GM19397 (cell line): ENCODE measurements at regions not wholly inside any gene's neighbourhood (a gene's known extent, or its start where the extent isn't known, plus 50 kb on each side); places are given as distances from the start of the nearest gene placed in this dataset.

Experiments used
- ATAC-seq: cut with Tn5 transposase; IDR thresholded peaks from one replicate; pipeline ENCODE4 v1.9.1; 2021; ENCODE audit warnings: mild to moderate bottlenecking, moderate library complexity; ENCODE audit not compliant: unreplicated experiment

DNA sequence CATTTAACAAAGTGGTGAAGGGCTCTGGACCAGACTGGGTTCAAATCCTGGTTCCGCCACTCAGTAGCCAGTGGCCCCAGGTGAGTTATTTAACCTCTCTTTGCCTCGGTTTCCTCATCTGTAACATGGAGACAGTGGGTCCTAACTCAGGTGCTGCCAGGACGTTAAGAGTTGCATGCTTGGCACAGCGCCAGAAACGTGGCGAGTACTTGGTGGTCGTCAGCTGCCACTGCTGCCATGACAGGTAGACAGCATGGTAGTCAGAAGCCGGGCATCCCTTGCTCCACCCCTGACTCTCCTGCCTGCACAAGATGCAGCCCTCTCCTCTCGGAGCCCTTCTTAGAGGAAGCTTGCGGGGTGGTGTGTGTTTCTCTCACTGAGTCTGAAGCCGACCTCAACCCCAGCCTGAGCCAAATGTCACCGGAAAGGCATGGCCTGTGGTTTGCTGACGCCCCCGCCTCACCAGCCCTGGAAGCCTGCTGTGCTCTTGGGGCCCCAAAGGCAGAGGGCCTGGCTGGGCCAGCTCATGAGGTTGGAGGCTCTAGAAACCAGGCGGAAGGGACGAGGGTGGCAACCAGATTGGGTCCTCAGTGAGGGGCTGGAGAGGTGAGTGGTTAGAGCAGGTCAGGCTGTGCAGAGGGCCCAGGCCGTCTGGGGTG, 160.8 kb upstream of the TLE3 start:
- no peak for ATAC-seq

DNA sequence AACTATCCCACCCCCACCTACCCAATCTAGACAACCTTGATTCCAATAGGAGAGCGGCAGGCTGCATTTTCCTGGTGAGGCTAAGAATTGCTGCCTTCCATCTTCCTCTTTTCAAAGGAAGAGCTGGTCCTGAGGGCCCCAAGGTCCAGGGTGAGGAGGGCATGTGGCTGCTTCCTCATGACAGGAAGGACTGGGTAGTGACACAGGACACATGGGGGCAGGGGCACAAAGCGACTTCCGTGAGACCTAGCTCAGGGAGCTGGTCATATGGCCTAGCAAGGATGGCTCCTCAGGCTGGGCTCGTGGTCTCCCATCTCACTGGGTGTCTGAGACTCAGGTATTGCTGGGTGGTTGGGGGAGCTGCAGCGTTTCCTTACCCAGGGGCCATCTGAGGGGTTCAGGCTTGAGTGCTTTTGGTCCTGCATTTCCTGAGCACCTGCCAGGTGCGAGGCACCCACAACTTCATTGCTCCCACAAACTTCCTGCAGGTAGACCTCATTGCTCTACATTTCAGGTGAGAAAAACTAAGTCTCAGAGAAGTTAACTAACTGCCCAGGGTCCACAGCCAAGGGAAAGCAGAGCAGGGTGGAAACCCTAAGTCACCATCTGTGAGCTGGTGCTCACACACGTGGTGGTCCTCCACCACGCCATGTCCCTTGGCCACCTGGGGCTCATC, 160.0 kb upstream of the TLE3 start:
- ATAC-seq: no peak

DNA sequence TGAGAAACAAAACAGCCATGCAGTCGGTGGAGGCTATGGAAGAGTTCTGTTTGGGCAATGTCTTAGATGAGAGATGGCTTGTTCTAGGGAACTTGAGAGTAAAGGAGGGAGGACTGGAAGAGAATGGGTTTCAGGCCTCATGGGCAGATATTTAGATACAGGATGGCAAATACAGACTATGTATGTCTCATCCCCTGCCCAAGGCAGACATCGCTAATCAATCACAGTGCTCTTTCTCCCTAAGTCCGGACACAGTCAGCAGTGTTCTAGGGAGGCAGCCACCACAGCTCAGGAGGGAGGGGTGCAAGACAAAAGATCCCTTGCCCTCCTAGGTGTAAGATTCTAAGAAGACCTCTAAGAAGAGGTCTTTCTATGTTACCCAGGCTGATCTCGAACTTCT, 159.3 kb upstream of the TLE3 start:
- ATAC-seq: no peak

DNA sequence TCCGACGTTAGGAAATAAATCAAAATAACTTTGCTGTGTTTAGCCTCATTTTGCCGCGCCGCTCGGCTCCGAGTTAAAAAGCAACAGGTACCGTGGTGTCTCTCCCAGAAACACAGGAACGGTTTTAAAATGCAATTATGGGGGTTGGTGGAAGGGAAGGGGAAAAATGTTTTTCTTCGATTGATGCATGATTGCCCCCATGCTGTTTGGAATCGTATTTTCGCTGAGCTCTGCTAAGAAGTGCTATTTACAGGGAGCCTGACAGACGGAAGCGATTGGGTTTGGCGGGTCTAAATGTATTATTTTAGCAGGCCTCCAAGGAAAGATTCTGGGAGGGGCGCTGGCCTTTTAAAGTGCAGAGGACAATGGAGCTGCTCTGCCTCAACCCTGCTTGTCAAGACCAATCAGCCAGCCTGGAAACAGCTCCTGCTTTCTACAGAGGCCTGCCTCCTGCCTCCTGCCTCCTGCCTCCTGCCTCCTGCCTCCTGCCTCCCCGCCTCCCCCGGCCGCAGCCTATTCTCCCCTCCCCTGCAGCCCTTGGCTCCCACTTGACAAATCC, 156.7 kb upstream of the TLE3 start:
- ATAC-seq: no peak

DNA sequence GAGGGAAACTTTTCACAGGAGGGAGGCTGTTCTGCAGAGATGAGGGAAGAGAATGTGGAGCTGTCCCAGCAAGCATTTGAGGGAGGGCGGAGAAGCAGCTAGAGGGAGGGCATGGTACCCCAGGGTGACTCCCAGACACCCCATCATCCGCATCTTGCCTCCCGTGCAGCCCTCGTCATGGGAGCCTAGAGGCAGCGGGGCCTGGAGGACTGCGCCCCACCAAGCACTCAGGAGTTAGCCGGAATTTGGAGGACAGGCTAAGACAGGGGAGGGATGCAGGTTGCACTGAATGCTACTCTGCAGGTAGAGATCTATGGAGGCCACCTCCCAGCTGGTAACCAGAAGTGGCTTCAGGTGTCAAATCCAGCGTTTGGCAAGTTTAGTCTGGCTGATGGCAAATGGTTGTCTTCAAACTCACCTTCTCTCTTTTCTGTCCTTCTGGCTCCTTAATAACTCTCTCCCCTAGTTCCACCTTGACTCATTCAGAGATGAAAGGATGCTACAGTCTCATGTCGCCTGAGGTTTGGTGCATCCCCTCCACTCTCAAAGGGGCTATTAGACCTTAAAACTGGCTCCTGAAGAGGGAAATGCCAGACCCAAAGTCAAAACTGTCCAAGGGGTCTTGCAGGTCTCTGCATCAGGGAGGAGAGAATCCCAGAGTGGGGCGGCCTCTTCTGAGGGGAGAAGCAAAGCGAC, 155.9 kb upstream of the TLE3 start:
- ATAC-seq: no peak

DNA sequence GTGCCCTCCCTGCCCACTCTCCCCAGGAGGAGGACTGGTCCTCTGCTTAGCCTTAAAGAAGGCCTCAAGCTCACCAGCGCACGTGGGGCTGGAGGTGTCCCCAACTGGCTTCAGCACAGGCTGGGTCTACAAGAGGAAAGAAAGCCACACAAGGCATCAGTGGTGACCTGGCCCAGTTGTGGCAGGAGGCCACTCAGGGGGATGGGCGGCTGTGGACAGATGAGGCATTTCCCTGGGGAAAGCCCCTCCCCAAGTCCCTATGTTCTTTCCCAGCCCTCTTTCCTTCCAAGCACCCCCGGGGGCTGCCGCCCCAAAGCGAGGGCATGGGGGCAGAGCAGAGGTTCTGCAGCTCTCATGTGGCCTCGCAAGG, 155.2 kb upstream of the TLE3 start:
- no peak for ATAC-seq

DNA sequence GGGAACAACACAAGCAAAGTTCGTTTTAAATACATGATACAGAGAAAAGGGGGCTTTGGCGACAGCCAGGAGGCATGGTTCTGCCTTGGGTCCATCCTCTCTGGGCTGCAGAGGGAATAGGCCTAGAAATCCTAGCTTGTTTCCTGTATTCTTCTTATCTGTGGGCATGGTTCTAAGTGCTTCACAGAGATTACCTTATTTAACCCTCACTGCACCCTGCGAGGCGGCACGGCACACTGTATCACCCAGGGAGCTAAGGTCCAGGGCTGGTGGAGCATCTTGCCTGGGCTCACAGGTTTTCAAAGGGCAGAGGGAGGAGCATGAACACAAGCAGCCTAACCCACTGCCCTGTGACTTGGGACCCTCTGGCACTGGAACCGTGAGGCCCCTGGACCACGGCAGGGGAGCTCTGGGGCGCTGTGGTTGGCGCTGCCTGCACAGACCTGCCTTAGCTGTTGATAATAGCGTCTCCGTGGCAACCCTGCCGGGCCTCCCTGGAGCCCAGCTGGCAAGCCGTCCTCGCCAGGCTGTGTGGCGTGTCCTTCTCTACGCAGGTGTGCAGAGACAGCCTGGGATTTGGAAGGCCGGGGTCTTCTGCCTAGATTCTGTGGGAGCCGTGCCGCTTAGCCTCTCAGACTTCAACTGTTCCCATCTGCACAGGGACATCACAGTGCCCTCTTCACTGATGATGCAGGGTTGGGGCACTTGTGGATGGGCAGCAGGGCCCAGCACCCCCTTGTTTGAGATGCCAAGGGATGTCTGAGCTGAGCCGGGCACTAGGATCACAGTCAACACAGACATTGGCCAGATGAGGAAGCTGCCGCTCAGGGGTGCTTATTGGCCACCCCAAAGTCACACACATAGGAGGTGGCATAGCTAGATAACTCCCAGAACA, 154.6 kb upstream of the TLE3 start:
- no peak for ATAC-seq

DNA sequence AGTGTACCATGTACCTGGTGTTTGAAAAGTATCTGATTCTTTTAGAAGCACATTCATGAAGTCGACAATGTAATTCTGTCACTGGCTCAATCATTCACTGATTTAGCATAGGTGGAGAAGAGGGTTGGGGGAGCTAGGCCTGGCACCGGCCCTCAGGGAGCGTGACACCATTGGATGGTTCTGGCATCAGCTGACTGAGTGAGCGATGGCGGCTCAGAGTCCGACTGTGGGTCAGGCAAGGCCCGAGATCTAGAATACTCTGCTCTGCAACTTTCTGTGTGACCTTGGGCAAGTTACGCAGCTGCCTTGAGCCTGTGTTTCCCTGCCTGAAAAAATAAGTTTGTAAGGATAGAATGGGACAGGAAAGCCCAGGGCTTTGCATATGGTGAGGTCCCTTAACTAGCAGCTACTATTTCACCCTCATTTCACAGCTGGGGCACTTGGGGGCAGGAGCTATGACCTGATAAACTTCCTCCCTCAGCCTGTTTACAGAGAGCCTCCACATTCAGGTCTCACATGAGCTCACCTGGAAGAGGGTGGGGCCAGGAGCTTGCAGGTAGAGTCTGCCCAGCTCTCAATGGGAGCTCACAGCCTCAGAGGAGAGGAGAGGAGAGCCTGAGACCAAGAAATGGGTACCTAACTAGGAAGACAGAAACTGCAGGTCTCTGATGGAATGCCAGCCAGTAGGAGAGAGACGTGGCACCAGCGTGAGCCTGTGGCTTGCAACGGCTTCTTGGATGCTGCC, 153.7 kb upstream of the TLE3 start:
- no peak for ATAC-seq

DNA sequence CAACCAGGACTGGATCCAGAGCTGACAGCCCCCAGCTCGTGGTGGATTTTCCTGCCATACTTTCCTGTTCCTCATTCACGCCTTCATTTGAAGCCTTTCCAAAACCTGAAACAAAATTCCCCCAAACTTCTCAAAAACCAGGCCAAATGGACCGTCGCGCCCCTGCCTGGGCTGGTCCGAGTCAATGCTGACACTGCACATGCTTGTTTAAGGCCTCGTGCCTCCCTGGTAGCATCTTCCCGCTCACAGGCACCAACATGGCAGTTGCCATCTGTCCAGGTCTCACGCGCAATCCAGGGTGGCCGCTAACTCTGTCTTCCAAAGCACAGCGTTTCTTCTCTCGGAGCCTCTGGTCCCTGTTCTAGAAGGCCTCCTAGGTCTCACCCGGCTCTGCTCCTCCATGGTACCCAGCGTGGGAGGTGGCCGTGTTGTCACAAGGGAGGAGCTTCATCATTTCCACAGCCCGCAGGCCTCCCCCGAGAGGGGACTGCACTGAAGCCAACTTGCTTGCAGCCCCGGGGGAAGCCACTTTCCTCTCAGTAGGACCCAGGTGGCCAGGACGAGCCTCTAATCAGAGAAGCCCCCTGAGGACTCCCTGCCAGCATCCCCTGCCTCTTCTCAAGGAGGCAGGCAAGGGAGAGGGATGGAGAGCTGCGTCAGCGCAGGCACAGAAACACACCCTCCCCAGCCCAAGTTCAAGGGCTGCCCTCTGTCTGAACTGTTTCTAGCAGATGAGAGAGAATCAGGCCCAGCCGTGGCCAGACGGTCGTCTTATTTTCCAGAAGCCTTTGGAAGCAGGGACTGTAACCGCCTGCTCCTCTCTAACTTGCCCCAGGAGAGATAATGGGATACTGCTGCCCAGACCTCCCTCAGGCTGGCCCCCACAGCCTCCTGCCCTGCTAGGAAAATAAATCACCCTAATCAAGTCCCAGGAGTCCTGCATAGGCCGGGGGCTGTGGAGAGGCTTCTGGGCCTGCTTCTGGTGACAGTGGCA, 152.8 kb upstream of the TLE3 start:
- no peak for ATAC-seq

DNA sequence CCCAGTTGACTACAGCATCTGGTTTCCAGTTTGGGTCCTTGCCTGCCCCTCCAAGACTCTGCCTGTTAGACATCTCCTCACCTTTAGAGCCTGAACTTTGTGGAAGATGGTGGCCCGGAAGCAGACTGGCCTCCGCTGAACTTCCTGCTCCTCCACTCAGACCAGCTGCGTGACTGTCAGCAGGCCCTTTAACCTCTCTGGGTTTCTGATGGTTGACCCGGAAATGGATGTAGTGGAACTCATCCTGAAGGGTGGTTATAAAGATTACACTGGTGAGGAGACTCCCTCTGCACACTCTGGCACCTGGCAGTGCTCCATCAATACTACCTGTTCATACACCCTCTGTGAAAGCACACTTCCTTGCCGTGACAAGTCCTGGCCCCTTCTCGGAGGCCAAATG, 151.9 kb upstream of the TLE3 start:
- no peak for ATAC-seq

DNA sequence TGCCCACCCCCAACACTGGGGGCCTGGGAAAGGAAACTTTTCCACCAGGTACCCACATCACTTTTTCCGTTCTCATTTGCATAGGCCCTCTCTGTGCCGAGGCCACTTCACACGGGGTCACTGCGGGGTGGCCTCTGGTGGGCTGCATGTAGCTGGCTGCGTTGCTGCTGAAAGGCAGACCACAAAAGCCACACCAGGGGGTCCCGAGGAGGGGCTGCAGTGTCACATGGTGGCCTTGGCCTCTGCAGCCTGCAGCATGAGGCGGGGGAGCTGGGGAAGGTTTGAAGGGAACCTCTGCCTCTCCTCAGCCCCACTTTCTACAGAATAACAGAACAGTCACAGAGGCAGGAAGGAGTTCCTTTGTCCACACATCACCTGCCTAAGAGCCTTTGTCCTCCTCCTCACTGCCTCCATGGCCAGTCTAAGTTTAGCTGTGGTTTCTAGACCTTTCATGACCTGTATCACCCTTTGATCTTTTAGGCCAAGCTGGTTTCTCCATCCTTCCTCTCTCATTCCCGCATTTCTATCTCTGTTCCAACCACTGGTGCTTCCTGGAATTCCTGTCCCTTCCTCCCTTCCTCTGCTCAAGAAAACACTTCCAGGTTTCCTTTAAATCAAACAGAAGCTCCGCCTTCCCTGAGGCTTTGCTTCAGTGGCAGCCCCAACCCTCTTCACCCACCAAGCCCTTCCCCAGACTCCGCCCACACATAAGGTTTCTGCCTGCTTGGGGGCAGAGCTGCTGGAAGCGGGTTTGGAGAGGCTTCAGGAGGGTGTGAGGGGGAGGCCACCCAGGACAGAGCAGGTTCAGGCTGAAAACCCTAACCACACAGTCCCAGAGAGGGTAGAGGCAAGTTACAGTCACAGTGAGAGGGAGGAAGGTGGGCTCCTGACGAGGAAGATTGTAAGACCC, 150.7 kb upstream of the TLE3 start:
- no peak for ATAC-seq

DNA sequence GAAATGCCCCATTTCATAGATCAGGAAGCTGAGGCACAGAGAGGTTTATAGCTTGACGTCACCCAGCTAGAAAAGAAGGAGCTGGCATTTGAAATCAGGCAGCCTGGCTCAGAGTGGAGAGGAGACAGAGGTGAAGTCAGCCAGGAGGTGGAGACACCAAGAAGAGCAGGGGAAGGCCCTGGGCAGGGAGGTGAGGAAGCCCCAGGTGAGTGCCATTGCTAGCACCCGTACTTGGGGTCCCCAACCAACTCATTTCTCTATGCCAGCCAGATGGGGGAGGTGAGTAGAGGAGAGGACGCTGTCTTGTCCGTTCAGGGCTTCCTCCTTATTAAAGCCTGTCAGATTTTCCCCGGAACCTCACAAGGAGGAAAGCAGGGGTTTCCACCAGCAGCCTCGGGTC, 149.6 kb upstream of the TLE3 start:
- ATAC-seq: no peak

DNA sequence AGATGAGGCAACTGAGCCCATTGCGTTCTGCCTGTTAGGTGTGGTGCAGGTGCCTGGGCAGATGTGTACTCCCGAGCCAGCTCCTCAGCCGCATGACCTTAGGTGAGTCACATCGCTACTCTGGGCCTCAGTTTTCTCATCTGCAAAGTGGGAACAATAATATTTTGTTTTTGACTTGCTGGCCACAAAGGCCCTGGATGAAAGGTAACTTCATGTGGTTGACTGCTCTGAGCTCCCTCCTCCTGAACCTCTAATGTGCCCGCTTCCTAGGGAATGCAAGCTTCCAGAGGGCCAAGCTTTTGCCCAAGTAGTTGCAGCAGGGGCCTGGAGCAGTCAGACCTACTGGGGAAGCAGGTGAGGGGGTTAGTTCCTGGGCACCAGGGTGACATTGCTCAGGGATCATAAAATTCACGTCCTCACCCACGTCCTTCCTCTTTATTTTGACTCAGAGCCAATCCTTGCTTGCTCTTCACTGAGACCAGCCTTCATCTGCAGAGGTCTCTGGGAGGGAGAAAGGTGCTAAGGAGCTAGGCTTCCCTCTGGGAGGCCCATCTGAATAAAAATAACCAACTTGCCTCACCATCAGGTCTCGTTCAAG, 149.0 kb upstream of the TLE3 start:
- no peak for ATAC-seq

DNA sequence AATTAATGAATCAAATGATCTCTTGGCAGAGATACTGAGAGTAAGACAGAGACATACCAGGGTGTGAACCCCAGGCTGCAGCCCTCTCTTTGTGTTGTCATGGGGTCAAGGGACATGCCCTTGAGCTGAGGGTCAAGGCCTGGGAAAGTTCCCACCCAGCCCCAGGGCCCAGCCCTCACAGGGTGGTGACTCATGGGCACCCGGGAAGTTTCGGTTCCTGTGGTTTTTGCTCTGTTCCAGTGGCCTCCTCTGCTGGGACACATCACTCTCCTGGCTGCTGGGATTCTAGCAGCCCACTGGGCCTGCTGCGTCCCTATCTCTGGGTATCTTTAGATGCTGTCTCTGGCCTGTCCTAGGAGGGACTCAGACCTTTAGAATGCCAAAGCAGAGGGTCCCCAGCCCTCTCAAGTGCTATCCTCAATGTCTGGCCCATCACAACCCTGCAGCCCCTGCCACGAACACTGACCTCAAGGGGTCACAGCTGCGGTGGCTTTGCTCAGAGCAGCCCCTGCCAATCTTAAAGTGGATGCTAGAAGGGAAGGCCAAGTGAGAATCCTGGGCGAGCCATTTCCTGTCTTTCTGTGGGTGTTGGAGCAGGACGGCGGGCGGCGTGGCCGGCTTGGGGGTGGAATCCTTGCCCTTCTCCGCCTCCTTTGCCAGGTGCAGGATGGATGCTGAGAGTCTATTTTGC, 148.4 kb upstream of the TLE3 start:
- ATAC-seq: no peak

DNA sequence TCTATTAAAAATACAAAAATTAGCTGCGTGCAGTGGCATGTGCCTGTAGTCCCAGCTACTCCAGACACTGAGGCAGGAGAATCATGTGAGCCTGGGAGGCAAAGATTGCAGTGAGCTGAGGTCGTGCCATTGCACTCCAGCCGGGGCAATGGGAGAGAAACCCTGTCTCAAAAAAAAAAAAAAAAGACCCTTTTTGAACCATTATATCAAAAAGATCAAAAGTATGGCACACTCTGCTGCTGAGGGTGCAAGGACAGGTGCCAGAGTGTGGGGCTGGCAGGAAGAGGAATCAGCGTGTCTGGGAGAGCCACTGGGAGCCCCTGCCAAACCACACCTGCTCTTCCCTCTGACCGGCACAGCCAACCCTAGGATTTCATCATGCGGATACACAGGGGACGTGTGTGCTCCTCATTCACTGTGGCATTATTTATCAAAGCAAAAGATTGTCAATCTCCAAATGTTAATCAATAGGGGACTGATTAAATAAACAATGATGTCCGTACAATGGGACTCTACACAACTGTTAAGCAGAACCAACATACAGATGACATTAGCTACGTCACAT, 147.3 kb upstream of the TLE3 start:
- no peak for ATAC-seq

DNA sequence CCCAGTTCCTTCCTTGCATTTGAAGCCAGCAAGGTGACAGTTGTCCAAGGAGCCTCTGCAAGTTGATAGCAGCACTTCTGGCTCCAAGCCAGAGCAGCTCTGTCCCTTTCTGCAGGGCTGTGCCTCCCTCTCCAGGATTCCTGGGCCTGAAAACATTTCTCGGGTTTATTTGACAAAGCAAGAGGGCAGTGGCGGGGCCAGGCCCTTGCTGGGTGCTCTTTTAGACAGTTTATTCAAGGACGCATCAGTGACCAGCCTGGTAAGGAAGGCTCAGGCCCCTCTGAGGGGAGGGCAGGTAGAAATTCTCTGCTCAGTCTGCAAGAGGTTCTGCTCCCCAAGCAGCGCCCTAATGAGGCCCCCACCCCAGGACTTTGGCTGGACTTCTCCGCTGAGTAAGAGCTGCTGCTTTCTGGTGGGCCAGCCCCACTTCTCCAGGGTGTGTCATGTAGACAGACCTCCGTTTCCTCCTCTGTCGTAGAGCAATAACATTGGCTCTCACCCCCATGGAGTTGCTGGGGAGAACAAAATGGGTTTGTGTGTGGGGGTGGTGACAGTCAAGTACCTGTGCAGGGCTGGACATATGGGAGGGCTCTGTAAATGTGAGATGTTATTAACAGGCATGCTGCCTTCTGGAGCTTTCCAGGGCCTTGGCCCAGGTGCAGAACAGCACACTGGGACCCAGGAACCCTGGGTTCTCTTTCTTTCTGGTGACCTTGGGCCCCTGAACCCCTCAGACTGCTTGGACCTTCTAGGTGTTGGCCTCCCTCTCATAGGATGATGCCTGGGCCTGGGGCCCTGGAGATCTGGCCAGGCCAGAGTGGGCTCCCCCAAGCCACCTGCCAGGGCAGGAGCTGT, 146.2 kb upstream of the TLE3 start:
- ATAC-seq: no peak
